GM12872 (cell line): ENCODE measurements at regions not wholly inside any gene's neighbourhood (a gene's known extent, or its start where the extent isn't known, plus 50 kb on each side); places are given as distances from the start of the nearest gene placed in this dataset.

ENCODE experiments used
- TF ChIP-seq, protein P1 (sequence below): IDR thresholded peaks from 3 replicates; pipeline ENCODE4 v1.5.1; 2011; ENCODE audit warnings: low read depth, mild to moderate bottlenecking, low read length, moderate library complexity; ENCODE audit not compliant: insufficient read depth

DNA sequence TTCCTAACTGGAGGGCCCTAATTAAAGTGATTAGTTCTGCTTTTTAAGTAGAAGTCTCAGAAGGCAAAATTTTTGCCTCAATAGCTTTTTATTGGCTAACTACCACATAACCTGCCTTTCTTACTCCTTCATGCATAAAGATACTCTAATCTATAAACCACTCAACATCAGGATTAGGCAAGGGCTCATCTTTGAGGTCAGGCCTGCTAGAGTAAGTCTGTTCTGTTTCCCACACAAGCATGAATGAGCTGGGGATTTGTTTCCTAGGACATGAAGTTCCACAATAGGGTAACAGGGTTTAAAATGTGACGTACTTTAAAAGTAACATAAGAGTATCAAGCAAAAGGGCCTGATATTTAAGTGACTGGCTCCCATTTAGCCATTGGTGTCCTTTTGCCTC is 522.7 kb upstream of the TYRP1 start:
- TF ChIP-seq, protein P1, sequence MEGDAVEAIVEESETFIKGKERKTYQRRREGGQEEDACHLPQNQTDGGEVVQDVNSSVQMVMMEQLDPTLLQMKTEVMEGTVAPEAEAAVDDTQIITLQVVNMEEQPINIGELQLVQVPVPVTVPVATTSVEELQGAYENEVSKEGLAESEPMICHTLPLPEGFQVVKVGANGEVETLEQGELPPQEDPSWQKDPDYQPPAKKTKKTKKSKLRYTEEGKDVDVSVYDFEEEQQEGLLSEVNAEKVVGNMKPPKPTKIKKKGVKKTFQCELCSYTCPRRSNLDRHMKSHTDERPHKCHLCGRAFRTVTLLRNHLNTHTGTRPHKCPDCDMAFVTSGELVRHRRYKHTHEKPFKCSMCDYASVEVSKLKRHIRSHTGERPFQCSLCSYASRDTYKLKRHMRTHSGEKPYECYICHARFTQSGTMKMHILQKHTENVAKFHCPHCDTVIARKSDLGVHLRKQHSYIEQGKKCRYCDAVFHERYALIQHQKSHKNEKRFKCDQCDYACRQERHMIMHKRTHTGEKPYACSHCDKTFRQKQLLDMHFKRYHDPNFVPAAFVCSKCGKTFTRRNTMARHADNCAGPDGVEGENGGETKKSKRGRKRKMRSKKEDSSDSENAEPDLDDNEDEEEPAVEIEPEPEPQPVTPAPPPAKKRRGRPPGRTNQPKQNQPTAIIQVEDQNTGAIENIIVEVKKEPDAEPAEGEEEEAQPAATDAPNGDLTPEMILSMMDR: no peak

DNA sequence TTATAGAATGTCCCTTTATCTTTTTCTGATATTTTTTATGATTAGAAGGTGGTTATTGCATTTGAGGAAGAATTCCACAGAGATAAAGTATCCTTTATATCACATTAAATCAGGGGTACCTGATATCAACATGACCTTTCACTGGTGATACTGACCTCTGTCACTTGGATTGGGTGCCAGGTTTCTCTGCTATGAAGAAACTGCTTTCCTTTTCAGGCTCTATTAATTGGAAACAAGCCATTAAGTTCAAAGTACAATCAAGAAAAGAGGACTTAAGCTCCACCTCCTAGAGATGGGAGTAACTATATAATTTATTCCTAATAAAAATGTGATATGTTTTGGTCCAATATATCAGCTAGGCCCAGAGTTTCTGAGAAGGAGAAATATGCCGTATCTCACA is 514.6 kb upstream of the TYRP1 start:
- TF ChIP-seq, protein P1: no peak

GRCh38 chr9:12182806-12183205 is 510.4 kb upstream of the TYRP1 start:
- TF ChIP-seq, protein P1: no peak

GRCh38 chr9:12183321-12183720 is 509.9 kb upstream of the TYRP1 start:
- TF ChIP-seq, protein P1: no peak

DNA sequence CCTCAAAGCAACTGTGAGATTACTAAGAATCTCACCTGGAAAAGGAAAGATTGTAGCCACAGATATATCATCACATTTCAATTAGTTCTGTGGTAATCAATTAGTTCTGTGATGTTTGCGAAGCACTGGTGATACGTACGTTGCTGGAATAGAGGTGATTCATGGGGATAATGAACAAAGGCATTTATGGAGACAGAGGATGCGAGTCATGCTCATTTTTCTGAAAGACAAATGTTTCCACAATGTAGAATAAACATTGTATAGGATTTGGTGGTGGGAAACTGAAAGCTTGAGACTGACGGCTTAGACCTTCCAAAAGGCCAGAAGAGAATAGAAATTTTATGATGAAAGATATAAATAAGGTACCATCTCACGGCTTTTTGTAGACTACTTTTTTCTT is 507.3 kb upstream of the TYRP1 start:
- TF ChIP-seq, protein P1: no peak

GRCh38 chr9:12191630-12192029 is 501.6 kb upstream of the TYRP1 start:
- TF ChIP-seq, protein P1: no peak

GRCh38 chr9:12194731-12195130 is 498.5 kb upstream of the TYRP1 start:
- TF ChIP-seq, protein P1: no peak

DNA sequence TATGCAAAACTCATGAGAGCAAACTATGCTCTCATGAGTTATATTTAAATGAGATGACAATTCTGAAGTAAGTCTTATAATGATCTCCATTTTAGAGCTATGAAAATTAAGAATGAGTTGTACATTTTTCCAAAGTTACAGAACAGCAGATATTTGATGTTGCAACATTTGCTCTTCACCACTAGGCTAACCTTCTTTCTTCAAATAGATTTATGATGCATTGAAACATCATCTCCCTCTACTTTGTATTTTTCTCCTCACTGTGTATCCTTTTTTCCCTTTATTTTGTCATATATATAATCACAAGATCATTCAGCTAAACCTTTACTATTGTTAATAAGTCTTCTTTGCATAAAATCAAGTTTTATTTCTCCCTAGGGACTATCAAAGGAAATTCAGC is 497.7 kb upstream of the TYRP1 start:
- TF ChIP-seq, protein P1: no peak
